ENCODE measurements at regions not wholly inside any gene's neighbourhood (a gene's known extent, or its start where the extent isn't known, plus 50 kb on each side); places are given as distances from the start of the nearest gene placed in this dataset.

- TF ChIP-seq POLR2A (IDR thresholded peaks at IDR 0.05): no peak
- TF ChIP-seq CTCF (IDR thresholded peaks at IDR 0.05): no peak
Observed at GRCh38 chr1:88519156-88519555, 164.9 kb upstream of the PKN2 start.
